GM10266 (cell line): ENCODE measurements at regions not wholly inside any gene's neighbourhood (a gene's known extent, or its start where the extent isn't known, plus 50 kb on each side); places are given as distances from the start of the nearest gene placed in this dataset.

Source experiments
- DNase-seq: peaks from one replicate; pipeline ENCODE4 v3.0.0; 2012; ENCODE audit errors: extremely low spot score
- CTCF ChIP-seq: IDR thresholded peaks from 2 replicates; pipeline ENCODE4 v1.5.1; 2012; ENCODE audit warnings: mild to moderate bottlenecking, low read depth; ENCODE audit not compliant: control insufficient read depth, insufficient read depth; ENCODE audit errors: missing control alignments

- DNase-seq: no peak
- no peak for TF ChIP-seq CTCF
Measured at GRCh38 chr17:79280866-79281572, 206.4 kb downstream of the ENGASE start.

- no peak for DNase-seq
- no peak for TF ChIP-seq CTCF
Measured at GRCh38 chr17:79280010-79280409, 205.4 kb downstream of the ENGASE start.

- DNase-seq: no peak
- no peak for TF ChIP-seq CTCF
Measured at GRCh38 chr17:79279320-79279719, 204.7 kb downstream of the ENGASE start.

GRCh38 chr17:79276821-79277220 lies 202.2 kb downstream of the ENGASE start:
- DNase-seq: no peak
- no peak for TF ChIP-seq CTCF

- no peak for DNase-seq
- TF ChIP-seq CTCF: no peak
Measured at GRCh38 chr17:79273660-79274059, 199.0 kb downstream of the ENGASE start.

- no peak for DNase-seq
Measured at GRCh38 chr17:79272666-79273219, 198.1 kb downstream of the ENGASE start.

More at GRCh38 chr17:79272666-79273219, 198.1 kb downstream of the ENGASE start:
- no peak for TF ChIP-seq CTCF
